CD14-positive monocyte (primary cell): ENCODE measurements at regions not wholly inside any gene's neighbourhood (a gene's known extent, or its start where the extent isn't known, plus 50 kb on each side); places are given as distances from the start of the nearest gene placed in this dataset.

ENCODE experiments used
- DNase-seq, 3 donors: peaks; one replicate each; pipeline ENCODE4 v3.0.0-alpha.2; 2011 to 2022
- H2AFZ ChIP-seq: 2 replicates; pipeline ENCODE4 v1.6.0; 2012; ENCODE audit warnings: mild to moderate bottlenecking, low read depth, low read length, inconsistent platforms; ENCODE audit not compliant: insufficient read depth, poor library complexity, severe bottlenecking
- H3K27ac ChIP-seq, 2 donors: 1 replicate in 1 of 2; 2 replicates in 1 of 2; pipeline ENCODE4 v1.5.1; 2012 to 2013; ENCODE audit warnings: low read length in 2 of 2, control low read depth in 1 of 2, inconsistent platforms in 1 of 2, low read depth in 1 of 2, mild to moderate bottlenecking in 1 of 2
- H3K27me3 ChIP-seq, 2 donors: one replicate each; pipeline versions ENCODE4 v1.6.0 to v1.6.1; 2011 to 2013; ENCODE audit warnings: low read length in 2 of 2; ENCODE audit not compliant: control insufficient read depth in 2 of 2, insufficient read depth in 2 of 2
- H3K36me3 ChIP-seq, 2 donors: replicated peaks in 1 of 2; 1 replicate in 1 of 2; 2 replicates in 1 of 2; pipeline versions ENCODE4 v1.5.1 to v1.6.1; 2012 to 2013; ENCODE audit warnings: low read length in 2 of 2, control low read depth in 1 of 2, inconsistent platforms in 1 of 2, mild to moderate bottlenecking in 1 of 2; ENCODE audit not compliant: insufficient read depth in 2 of 2, control insufficient read depth in 1 of 2
- H3K4me1 ChIP-seq, 2 donors: 1 replicate in 1 of 2; 2 replicates in 1 of 2; pipeline versions ENCODE4 v1.5.1 to v1.6.1; 2012 to 2013; ENCODE audit warnings: low read length in 2 of 2, control low read depth in 1 of 2, inconsistent platforms in 1 of 2, mild to moderate bottlenecking in 1 of 2, moderate library complexity in 1 of 2; ENCODE audit not compliant: insufficient read depth in 2 of 2, control insufficient read depth in 1 of 2
- H3K4me2 ChIP-seq: replicated peaks from 2 replicates; pipeline ENCODE3; 2012; ENCODE audit warnings: low read length, moderate library complexity, mild to moderate bottlenecking; ENCODE audit not compliant: poor library complexity, severe bottlenecking; ENCODE audit errors: extremely low read depth
- H3K4me3 ChIP-seq, 3 experiments: fragments of 200-600 bp in 1 of 3; sonication (generic) in 1 of 3; replicated peaks in 1 of 3; 1 replicate in 2 of 3; 2 replicates in 1 of 3; pipeline ENCODE4 v1.5.1; 2011 to 2013; ENCODE audit warnings: low read length in 3 of 3, mild to moderate bottlenecking in 3 of 3, control low read depth in 2 of 3, low read depth in 2 of 3, inconsistent platforms in 1 of 3, moderate library complexity in 1 of 3
- H3K79me2 ChIP-seq: 2 replicates; pipeline ENCODE4 v1.6.0; 2012; ENCODE audit warnings: mild to moderate bottlenecking, control low read depth, inconsistent platforms, low read length, moderate library complexity; ENCODE audit not compliant: insufficient read depth
- H3K9ac ChIP-seq: 2 replicates; pipeline ENCODE4 v1.6.0; 2017; ENCODE audit warnings: low read length, mild to moderate bottlenecking; ENCODE audit not compliant: insufficient read depth, poor library complexity, severe bottlenecking
- H3K9me3 ChIP-seq, 2 donors: replicated peaks in 1 of 2; 1 replicate in 1 of 2; 2 replicates in 1 of 2; pipeline versions ENCODE4 v1.5.1 to v1.6.1; 2012 to 2013; ENCODE audit warnings: low read length in 2 of 2, control low read depth in 1 of 2; ENCODE audit not compliant: control insufficient read depth in 1 of 2, insufficient read depth in 1 of 2
- H4K20me1 ChIP-seq: 2 replicates; pipeline ENCODE4 v1.6.0; 2012; ENCODE audit warnings: mild to moderate bottlenecking, low read length, control low read depth, moderate library complexity; ENCODE audit not compliant: insufficient read depth
- H3K27ac Mint-ChIP-seq, 7 donors: one replicate each; pipeline ENCODE4 v1.8.0; 2020; ENCODE audit warnings: mild to moderate bottlenecking in 7 of 7, mixed read lengths in 7 of 7, moderate library complexity in 6 of 7, inconsistent platforms in 2 of 7
- H3K27me3 Mint-ChIP-seq, 3 donors: one replicate each; pipeline ENCODE4 v1.8.0; 2021 to 2022; ENCODE audit warnings: low read depth in 3 of 3, mild to moderate bottlenecking in 3 of 3, mixed read lengths in 3 of 3, moderate library complexity in 3 of 3, inconsistent platforms in 1 of 3
- H3K36me3 Mint-ChIP-seq, 2 donors: one replicate each; pipeline ENCODE4 v1.8.0; 2020; ENCODE audit warnings: mixed read lengths in 2 of 2, inconsistent platforms in 1 of 2, mild to moderate bottlenecking in 1 of 2
- H3K4me1 Mint-ChIP-seq: one replicate; pipeline ENCODE4 v1.8.0; 2020; ENCODE audit warnings: mild to moderate bottlenecking, mixed read lengths
- H3K4me3 Mint-ChIP-seq, 2 donors: one replicate each; pipeline ENCODE4 v1.8.0; 2020; ENCODE audit warnings: mild to moderate bottlenecking in 2 of 2, mixed read lengths in 2 of 2, moderate library complexity in 1 of 2
- H3K9me3 Mint-ChIP-seq, 7 donors: one replicate each; pipeline ENCODE4 v1.8.0; 2020 to 2022; ENCODE audit warnings: mixed read lengths in 7 of 7, mild to moderate bottlenecking in 6 of 7, moderate library complexity in 6 of 7, inconsistent platforms in 2 of 7
- CTCF ChIP-seq: fragments of 200-600 bp; IDR thresholded peaks from one replicate; pipeline ENCODE4 v1.8.0; 2022; ENCODE audit warnings: antibody characterized with exemption, mild to moderate bottlenecking
- WGBS: methylation state at CpG from one replicate; pipeline ENCODE4 v1.1.5; 2013; ENCODE audit warnings: missing lambda C conversion rate; ENCODE audit not compliant: insufficient coverage; 5-methylcytosine and 5-hydroxymethylcytosine counted together
- intact Hi-C, 2 donors: fragments of 100-400 bp; cut with micrococcal nuclease; formaldehyde crosslinking; loops; one replicate each; pipeline versions ENCODE4 v1.15.0 to v1.15.1; 2023

GRCh38 chr11:129273322-129273721 lies 81.2 kb upstream of the ARHGAP32 start:
- Histone ChIP-seq H3K4me1 (peaks cover 6 to 9% of the 10 kb centered on the region in 2 donors), H3K27ac (no peak overlapping the region), H3K9ac (no peak overlapping the region), H3K27me3 (peaks cover 9 to 10% of the 10 kb centered on the region in 2 donors), H3K36me3 (no peaks in the 10 kb centered on the region), H3K9me3 (no peaks in the 10 kb centered on the region), H3K4me2 (no peak overlapping the region), H2AFZ (no peak overlapping the region), H3K79me2 (peaks cover 33% of the 10 kb centered on the region), H3K4me3 (no peak overlapping the region), H4K20me1 (peaks cover 8% of the 10 kb centered on the region)
- H3K36me3 Mint-ChIP-seq, result peaks cover 3 to 11% of the 10 kb centered on the region in 2 donors
- no peak for TF ChIP-seq CTCF
- H3K9me3 Mint-ChIP-seq, result peaks cover 0 to 4% (median 1%) of the 10 kb centered on the region in 7 donors
- DNase-seq, result no peak
- peaks cover 31% of the 10 kb centered on the region for H3K4me1 Mint-ChIP-seq
- intact Hi-C loops, result no loop called here
- H3K27me3 Mint-ChIP-seq, result peaks cover 6 to 14% (median 11%) of the 10 kb centered on the region in 3 donors
- no peak overlapping the region for H3K4me3 Mint-ChIP-seq
- no peak overlapping the region for H3K27ac Mint-ChIP-seq

DNA sequence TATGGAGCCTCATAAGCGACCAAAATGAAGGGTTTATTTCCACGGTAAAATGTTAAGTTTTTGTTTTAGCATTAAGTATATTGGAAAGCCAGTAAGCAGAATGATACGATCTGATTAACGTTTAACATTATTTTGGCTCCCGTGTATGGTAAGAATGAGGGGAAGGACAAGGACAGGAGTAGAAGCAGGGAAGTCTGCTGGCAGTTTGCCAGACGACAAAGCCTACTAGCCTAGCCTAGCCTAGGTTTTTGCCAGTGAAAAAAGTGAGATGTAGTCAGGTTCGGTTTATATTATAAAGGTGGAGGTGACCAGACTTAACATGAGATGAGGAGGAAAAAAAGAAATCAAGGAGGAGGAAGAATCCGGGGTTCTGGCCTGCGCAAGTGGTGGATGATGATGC lies 78.9 kb upstream of the ARHGAP32 start:
- Histone ChIP-seq H3K4me3 (no peak overlapping the region), H3K79me2 (peaks cover 23% of the 10 kb centered on the region), H3K27ac (no peak overlapping the region), H3K4me1 (peaks cover 6 to 8% of the 10 kb centered on the region in 2 donors), H3K27me3 (no peaks in the 10 kb centered on the region), H3K9ac (no peak overlapping the region), H3K4me2 (no peak overlapping the region), H2AFZ (no peak overlapping the region), H3K9me3 (no peaks in the 10 kb centered on the region), H3K36me3 (no peaks in the 10 kb centered on the region), H4K20me1 (peaks cover 4% of the 10 kb centered on the region)
- intact Hi-C loops, result no loop called here
- peaks cover 7 to 12% of the 10 kb centered on the region in 2 donors for H3K36me3 Mint-ChIP-seq
- 89% methylated on average over 8 of the region's 9 CpGs for WGBS
- H3K9me3 Mint-ChIP-seq, result peaks cover 0 to 3% (median 0%) of the 10 kb centered on the region in 7 donors
- peaks cover 21% of the 10 kb centered on the region for H3K4me1 Mint-ChIP-seq
- H3K4me3 Mint-ChIP-seq, result no peak overlapping the region
- no peak overlapping the region for H3K27ac Mint-ChIP-seq
- no peak for TF ChIP-seq CTCF
- H3K27me3 Mint-ChIP-seq, result peaks cover 0 to 3% (median 2%) of the 10 kb centered on the region in 3 donors
- DNase-seq, result no peak
